K562 (cell line): ENCODE measurements at regions not wholly inside any gene's neighbourhood (a gene's known extent, or its start where the extent isn't known, plus 50 kb on each side); places are given as distances from the start of the nearest gene placed in this dataset.
"Not testable (repeated sequence)": the region's sequence is repeated elsewhere in the genome, so short reads cannot be mapped to it uniquely, and the experiment has no call there.

Experiments
- ATAC-seq: fragments of 200-7000 bp; cut with Tn5 transposase; 3 replicates; pipeline ENCODE4 v1.9.1; 2020; ENCODE audit warnings: moderate library complexity
- BruUV-seq: library from RNA; stranded (reverse); fragments of 400-500 nt; replicated peaks from 2 replicates; lab custom pipeline; 2021; lab: Mats Ljungman, UMichigan
- CTCF ChIA-PET: fragments of 300-600 bp; formaldehyde crosslinking; extraction: SDS; loops from one replicate; lab custom pipeline; 2021; ENCODE audit warnings: low intra/inter-chr PET ratio; lab: Yijun Ruan, JAX
- POLR2A ChIA-PET: fragments of 300-600, 350-650 bp; sonication (Branson Sonifier 250); formaldehyde crosslinking; extraction: SDS; loops from one replicate; lab custom pipeline; 2021; ENCODE audit warnings: antibody characterized with exemption, inconsistent platforms; lab: Yijun Ruan, JAX
- DNase-seq, 4 experiments: peaks; one replicate each; pipeline versions ENCODE4 v3.0.0 to v3.0.0-alpha.2; 2011 to 2018; ENCODE audit warnings: low spot score in 3 of 4, mixed read lengths in 3 of 4; ENCODE audit errors: extremely low read depth in 1 of 4
- FAIRE-seq: peaks from 2 replicates; lab custom pipeline; 2011; peaks lifted over from hg19 to GRCh38; lab: Jason Lieb, UNC
- H2AFZ ChIP-seq: 2 replicates; pipeline ENCODE4 v1.6.0; 2011; ENCODE audit warnings: low read depth, low read length, control low read depth, inconsistent platforms
- H3K27ac ChIP-seq: fragments of 200-600 bp; 3 replicates; pipeline ENCODE4 v1.8.0; 2011; ENCODE audit warnings: low read depth, mild to moderate bottlenecking, control low read depth, inconsistent platforms, low read length, moderate library complexity, mixed read lengths; ENCODE audit errors: extremely low read depth
- H3K27me3 ChIP-seq, 2 experiments: fragments of 300-600 bp in 1 of 2; 2 replicates in 1 of 2; 3 replicates in 1 of 2; pipeline versions ENCODE4 v1.6.0 to v1.8.0; 2011; ENCODE audit warnings: inconsistent platforms in 2 of 2, low read length in 2 of 2, mild to moderate bottlenecking in 1 of 2, mixed read lengths in 1 of 2, moderate library complexity in 1 of 2; ENCODE audit not compliant: control insufficient read depth in 2 of 2, insufficient read depth in 2 of 2
- H3K36me3 ChIP-seq: fragments of 300-600 bp; 3 replicates; pipeline ENCODE4 v1.8.0; 2011; ENCODE audit warnings: mild to moderate bottlenecking, low read length, inconsistent platforms; ENCODE audit not compliant: control insufficient read depth, insufficient read depth
- H3K4me1 ChIP-seq, 2 experiments: fragments of 200-600 bp in 1 of 2; replicated peaks in 1 of 2; 2 replicates in 1 of 2; 3 replicates in 1 of 2; pipeline versions ENCODE4 v1.5.1 to v1.8.0; 2011; ENCODE audit warnings: inconsistent platforms in 2 of 2, low read length in 2 of 2, mild to moderate bottlenecking in 1 of 2, mixed read lengths in 1 of 2, moderate library complexity in 1 of 2; ENCODE audit not compliant: control insufficient read depth in 2 of 2, insufficient read depth in 2 of 2
- H3K4me2 ChIP-seq: 2 replicates; pipeline ENCODE4 v1.6.1; 2011; ENCODE audit warnings: low read length, control low read depth, inconsistent platforms, mixed read lengths; ENCODE audit not compliant: insufficient read depth
- H3K4me3 ChIP-seq: fragments of 200-600 bp; sonication (generic), shearing (Covaris generic); 2 replicates; pipeline ENCODE4 v1.5.1; 2016; ENCODE audit warnings: control low read depth, inconsistent platforms
- H3K79me2 ChIP-seq: fragments of 200-600 bp; 3 replicates; pipeline ENCODE4 v1.8.0; 2011; ENCODE audit warnings: low read length, inconsistent platforms; ENCODE audit not compliant: control insufficient read depth, insufficient read depth
- H3K9ac ChIP-seq, 2 experiments: 2 replicates each; pipeline versions ENCODE4 v1.6.0 to v1.6.1; 2011; ENCODE audit warnings: low read depth in 2 of 2, low read length in 2 of 2, control low read depth in 1 of 2, inconsistent platforms in 1 of 2, mild to moderate bottlenecking in 1 of 2, mixed read lengths in 1 of 2; ENCODE audit not compliant: insufficient read depth in 1 of 2
- H3K9me1 ChIP-seq: one replicate; pipeline ENCODE4 v1.6.0; 2011; ENCODE audit warnings: inconsistent platforms, mild to moderate bottlenecking, low read length, moderate library complexity; ENCODE audit not compliant: control insufficient read depth, insufficient read depth
- H3K9me3 ChIP-seq: replicated peaks from 2 replicates; pipeline ENCODE4 v1.5.1; 2011; ENCODE audit warnings: low read depth, low read length, inconsistent platforms; ENCODE audit not compliant: control insufficient read depth, insufficient read depth
- H4K20me1 ChIP-seq: replicated peaks from 2 replicates; pipeline ENCODE4 v1.6.1; 2011; ENCODE audit warnings: low read length, inconsistent platforms, mixed read lengths; ENCODE audit not compliant: control insufficient read depth, insufficient read depth
- CBX8 ChIP-seq: fragments of 200-600 bp; sonication (generic); IDR thresholded peaks from 2 replicates; pipeline ENCODE4 v1.6.1; 2012; ENCODE audit warnings: borderline replicate concordance, mixed run types, low read depth, mild to moderate bottlenecking, moderate library complexity, mixed read lengths, low read length, control low read depth, inconsistent platforms; ENCODE audit not compliant: poor library complexity, severe bottlenecking; ENCODE audit errors: extremely low read depth
- PRDM10 ChIP-seq: fragments of 450-650 bp; IDR thresholded peaks from 2 replicates; pipeline ENCODE4 v1.6.1; 2018; ENCODE audit not compliant: partially characterized antibody
- SMARCA5 ChIP-seq: fragments of 450-650 bp; IDR thresholded peaks from 2 replicates; pipeline ENCODE4 v1.6.1; 2016
- ZNF316 ChIP-seq: fragments of 450-650 bp; IDR thresholded peaks from 2 replicates; pipeline ENCODE4 v1.6.1; 2016
- ZNF830 ChIP-seq: fragments of 250-450 bp; sonication (Bioruptor Pico); IDR thresholded peaks from 2 replicates; pipeline ENCODE4 v1.5.0; 2021; ENCODE audit warnings: mild to moderate bottlenecking
- WGBS: fragments of 100-300 bp; shearing (Covaris generic); methylation state at CpG from one replicate; pipeline ENCODE4 v1.1.6; 2016; ENCODE audit warnings: low coverage, mixed read lengths; ENCODE audit not compliant: insufficient coverage; ENCODE audit errors: missing lambda C conversion rate; 5-methylcytosine and 5-hydroxymethylcytosine counted together
- in situ Hi-C: fragments of 300-500 bp; cut with MboI; formaldehyde crosslinking; loops from 4 replicates; pipeline ENCODE4 v1.15.0; 2018; ENCODE audit warnings: inconsistent platforms, mixed read lengths
- intact Hi-C: fragments of 100-400 bp; cut with micrococcal nuclease; formaldehyde crosslinking; loops from 2 replicates; pipeline ENCODE4 v1.14.2; 2022
- TF ChIP-seq, protein P1 (sequence below): IDR thresholded peaks from 2 replicates; pipeline ENCODE4 v1.6.1; 2012; ENCODE audit warnings: low read depth, low read length, improper control_type of control experiment, borderline replicate concordance

GRCh38 chr7:79400-80055 is 112.8 kb upstream of the FAM20C start:
- DNase-seq, result not testable (repeated sequence)

DNA sequence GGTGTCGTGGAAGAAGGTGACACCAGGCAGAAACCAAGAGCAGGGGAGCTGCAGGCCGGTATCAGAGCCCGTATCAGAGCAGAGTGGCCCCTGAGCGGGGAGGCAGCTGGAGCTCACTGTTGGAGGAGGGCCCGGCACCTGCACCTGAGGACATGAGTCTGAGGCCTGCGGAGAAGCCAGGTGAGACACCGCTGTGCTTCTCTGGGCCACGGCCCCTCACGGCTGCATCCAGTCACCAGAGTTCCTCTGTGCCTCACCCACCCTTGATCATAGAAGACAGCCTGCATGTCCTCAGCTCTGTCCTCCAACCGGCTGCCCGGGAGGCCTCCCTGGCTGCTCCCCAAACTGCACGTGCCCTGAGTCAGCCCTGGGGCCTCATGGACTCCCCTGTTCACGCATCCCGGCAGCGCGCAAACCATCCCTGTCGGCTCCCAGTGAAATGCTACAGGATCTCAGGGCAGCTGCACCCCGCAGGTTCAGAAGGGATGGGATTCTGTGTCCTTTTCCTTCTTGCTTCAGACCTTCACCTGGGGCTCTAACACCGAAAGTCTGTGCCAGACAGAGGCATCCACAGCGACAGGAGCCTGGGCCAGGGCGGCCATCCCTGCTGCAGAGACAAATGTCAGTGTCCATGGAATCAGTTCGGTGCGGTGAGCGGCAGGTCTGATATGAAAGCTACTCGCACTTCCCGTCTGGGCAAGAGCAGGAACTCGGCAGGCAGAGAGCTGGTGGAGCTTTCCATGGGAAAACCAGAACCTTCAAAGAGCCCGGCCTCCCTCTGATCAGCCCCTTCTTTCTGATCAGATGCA is 111.9 kb upstream of the FAM20C start:
- Histone ChIP-seq H4K20me1 (peaks cover 4% of the 10 kb centered on the region; the same call in 1 of the 2 replicates), H3K9ac (no peak overlapping the region), H3K9me1 (no peaks in the 10 kb centered on the region), H3K79me2 (no peaks in the 10 kb centered on the region), H3K27me3 (peaks cover 49 to 62% of the 10 kb centered on the region in 2 experiments), H3K36me3 (no peaks in the 10 kb centered on the region), H3K4me2 (no peak overlapping the region), H3K27ac (no peak overlapping the region), H3K4me3 (no peak overlapping the region), H3K4me1 (peaks cover 0 to 24% of the 10 kb centered on the region in 2 experiments; a peak in 2 of 5 replicates), H2AFZ (no peak overlapping the region), H3K9me3 (no peaks in the 10 kb centered on the region)
- DNase-seq (no peak), FAIRE-seq (no peak), ATAC-seq (no peak)
- no peak for TF ChIP-seq SMARCA5
- TF ChIP-seq CBX8, result no peak
- TF ChIP-seq, protein P1, sequence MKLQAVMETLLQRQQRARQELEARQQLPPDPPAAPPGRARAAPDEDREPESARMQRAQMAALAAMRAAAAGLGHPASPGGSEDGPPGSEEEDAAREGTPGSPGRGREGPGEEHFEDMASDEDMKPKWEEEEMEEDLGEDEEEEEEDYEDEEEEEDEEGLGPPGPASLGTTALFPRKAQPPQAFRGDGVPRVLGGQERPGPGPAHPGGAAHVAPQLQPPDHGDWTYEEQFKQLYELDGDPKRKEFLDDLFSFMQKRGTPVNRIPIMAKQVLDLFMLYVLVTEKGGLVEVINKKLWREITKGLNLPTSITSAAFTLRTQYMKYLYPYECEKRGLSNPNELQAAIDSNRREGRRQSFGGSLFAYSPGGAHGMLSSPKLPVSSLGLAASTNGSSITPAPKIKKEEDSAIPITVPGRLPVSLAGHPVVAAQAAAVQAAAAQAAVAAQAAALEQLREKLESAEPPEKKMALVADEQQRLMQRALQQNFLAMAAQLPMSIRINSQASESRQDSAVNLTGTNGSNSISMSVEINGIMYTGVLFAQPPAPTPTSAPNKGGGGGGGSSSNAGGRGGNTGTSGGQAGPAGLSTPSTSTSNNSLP, result no peak
- TF ChIP-seq PRDM10, result no peak
- TF ChIP-seq ZNF830 (CRISPR knock-in tag), result no peak
- intact Hi-C loops, result no loop called here
- ChIA-PET POLR2A (interaction anchor here (0.6 kb wide), 3 partner anchors 13 to 807 kb away, joined by 3 read pairs; no protein-coding TSS in a partner anchor), CTCF (no interaction called here)
- no TSS peak for BruUV-seq
- in situ Hi-C loops, result no loop called here
- 2% methylated on average over 27 of the region's 28 CpGs for WGBS

More at GRCh38 chr7:79400-80055, 112.8 kb upstream of the FAM20C start:
- H3K27ac ChIP-seq, H3K9ac ChIP-seq, in situ Hi-C loops, CTCF ChIA-PET, FAIRE-seq, ATAC-seq, intact Hi-C loops, H4K20me1 ChIP-seq, H3K9me1 ChIP-seq, H3K4me2 ChIP-seq, H2AFZ ChIP-seq, H3K36me3 ChIP-seq, H3K79me2 ChIP-seq, H3K4me3 ChIP-seq, BruUV-seq, H3K9me3 ChIP-seq: not testable (repeated sequence)
- POLR2A ChIA-PET, result interaction anchor here (0.6 kb wide), 2 partner anchors 12 to 193 kb away, joined by 3 read pairs; no protein-coding TSS in a partner anchor
- 0 out of 2 replicates have a peak, but pooled peaks have one; percentile 8 for TF ChIP-seq ZNF316
- peaks cover 40 to 54% of the 10 kb centered on the region in 2 experiments for H3K27me3 ChIP-seq
- WGBS, result 2% methylated on average over 8 of the region's 15 CpGs
- peaks cover 0 to 23% of the 10 kb centered on the region in 2 experiments; a peak in 2 of 5 replicates for H3K4me1 ChIP-seq
